Esophagus (tissue), 2 donors: ENCODE measurements at regions not wholly inside any gene's neighbourhood (a gene's known extent, or its start where the extent isn't known, plus 50 kb on each side); places are given as distances from the start of the nearest gene placed in this dataset.

ENCODE experiments used
- H3K27ac ChIP-seq, 2 donors: one replicate each; pipeline ENCODE4 v1.5.1; 2013; ENCODE audit warnings: low read depth in 2 of 2, mild to moderate bottlenecking in 2 of 2, inconsistent platforms in 1 of 2, low read length in 1 of 2, moderate library complexity in 1 of 2
- H3K27me3 ChIP-seq, 2 donors: one replicate each; pipeline ENCODE4 v1.6.1; 2013; ENCODE audit warnings: low read length in 2 of 2, control low read depth in 1 of 2, mild to moderate bottlenecking in 1 of 2; ENCODE audit not compliant: insufficient read depth in 2 of 2, control insufficient read depth in 1 of 2
- H3K36me3 ChIP-seq, 2 donors: one replicate each; pipeline ENCODE4 v1.6.1; 2013; ENCODE audit warnings: low read length in 1 of 2; ENCODE audit not compliant: control insufficient read depth in 2 of 2, insufficient read depth in 2 of 2
- H3K4me1 ChIP-seq, 2 donors: one replicate each; pipeline ENCODE4 v1.6.1; 2013; ENCODE audit warnings: low read length in 1 of 2; ENCODE audit not compliant: control insufficient read depth in 2 of 2, insufficient read depth in 2 of 2
- H3K4me3 ChIP-seq, 2 donors: one replicate each; pipeline ENCODE4 v1.5.1; 2013; ENCODE audit warnings: low read length in 2 of 2, mild to moderate bottlenecking in 2 of 2, low read depth in 1 of 2, moderate library complexity in 1 of 2
- H3K9me3 ChIP-seq, 2 donors: one replicate each; pipeline ENCODE4 v1.6.1; 2013; ENCODE audit warnings: mild to moderate bottlenecking in 2 of 2, low read depth in 1 of 2, low read length in 1 of 2, moderate library complexity in 1 of 2; ENCODE audit not compliant: control insufficient read depth in 2 of 2, insufficient read depth in 1 of 2
- WGBS, 2 donors: extraction: QIAGEN DNeasy Blood & Tissue Kit; methylation state at CpG; one replicate each; pipeline ENCODE4 v1.1.7; 2013; 5-methylcytosine and 5-hydroxymethylcytosine counted together
- donor health status: healthy with polysubstance abuse.
- donor health status: Bipolar disorder and iron deficiency.

GRCh38 chr3:127056976-127057375 lies 74.1 kb downstream of the PLXNA1 start:
- Histone ChIP-seq H3K9me3 (peaks cover 0 to 5% of the 10 kb centered on the region in 2 donors), H3K27me3 (no peaks in the 10 kb centered on the region), H3K27ac (no peak overlapping the region), H3K4me3 (no peak overlapping the region), H3K4me1 (peaks cover 4 to 6% of the 10 kb centered on the region in 2 donors), H3K36me3 (no peaks in the 10 kb centered on the region)
- 79 to 81% methylated on average over 2 of the region's 2 CpGs for WGBS, 2 donors

GRCh38 chr3:127059072-127059471 lies 76.2 kb downstream of the PLXNA1 start:
- no peaks in the 10 kb centered on the region for H3K36me3 ChIP-seq
- H3K4me1 ChIP-seq: no peaks in the 10 kb centered on the region
- H3K4me3 ChIP-seq: no peak overlapping the region
- peaks cover 0 to 5% of the 10 kb centered on the region in 2 donors for H3K9me3 ChIP-seq
- WGBS, 2 donors: 69 to 72% methylated on average over 4 of the region's 4 CpGs
- no peaks in the 10 kb centered on the region for H3K27me3 ChIP-seq
- H3K27ac ChIP-seq: no peak overlapping the region

DNA sequence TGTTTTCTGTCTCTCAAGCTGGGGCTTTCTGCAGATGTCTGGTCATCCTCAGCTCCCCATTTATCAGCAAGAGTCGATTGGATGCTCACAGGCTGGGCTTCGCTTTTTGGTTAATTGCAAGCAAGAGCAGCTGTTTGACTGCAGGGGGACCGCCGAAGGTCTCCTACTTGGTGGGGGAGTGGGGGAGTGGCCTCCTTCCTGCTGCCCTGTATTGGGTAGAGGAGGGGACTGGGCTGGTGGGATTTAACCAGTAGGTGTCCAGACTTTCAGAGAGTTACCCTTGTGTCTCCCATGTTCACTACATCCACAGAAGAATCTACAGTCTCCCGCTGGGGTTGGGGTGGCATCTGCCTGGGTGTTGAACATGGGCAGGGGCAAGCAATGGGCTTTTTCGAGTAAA lies 78.7 kb downstream of the PLXNA1 start:
- H3K36me3 ChIP-seq: no peaks in the 10 kb centered on the region
- peaks cover 0 to 5% of the 10 kb centered on the region in 2 donors for H3K4me1 ChIP-seq
- WGBS, 2 donors: 52 to 65% methylated on average over 6 of the region's 6 CpGs
- H3K27ac ChIP-seq: no peak overlapping the region
- peaks cover 0 to 2% of the 10 kb centered on the region in 2 donors for H3K9me3 ChIP-seq
- H3K4me3 ChIP-seq: no peak overlapping the region
- no peaks in the 10 kb centered on the region for H3K27me3 ChIP-seq

DNA sequence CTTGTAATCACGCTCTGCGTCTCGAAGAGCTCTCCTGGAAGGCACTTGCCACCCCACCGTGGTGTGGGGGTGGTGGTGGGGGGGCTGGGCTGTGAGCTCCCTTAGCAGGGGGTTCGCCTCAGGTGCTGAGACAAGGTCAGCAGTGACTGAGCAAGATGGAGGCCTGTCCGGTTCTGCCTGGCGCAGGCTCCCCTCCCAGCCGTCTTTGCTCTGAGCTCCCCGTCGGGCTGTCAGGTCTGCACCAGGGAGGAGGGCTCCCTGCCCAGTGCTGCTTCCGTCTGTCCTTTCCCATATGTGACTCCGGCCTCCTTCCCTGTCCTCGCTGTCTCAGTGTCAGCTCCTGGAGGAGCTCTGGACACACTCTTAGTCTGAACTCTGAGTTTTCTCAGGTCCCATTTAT lies 80.0 kb downstream of the PLXNA1 start:
- Histone ChIP-seq H3K4me3 (no peak overlapping the region), H3K27me3 (no peaks in the 10 kb centered on the region), H3K4me1 (peaks cover 0 to 5% of the 10 kb centered on the region in 2 donors), H3K27ac (no peak overlapping the region), H3K9me3 (no peaks in the 10 kb centered on the region), H3K36me3 (no peaks in the 10 kb centered on the region)
- 80 to 82% methylated on average over 13 of the region's 13 CpGs for WGBS, 2 donors

DNA sequence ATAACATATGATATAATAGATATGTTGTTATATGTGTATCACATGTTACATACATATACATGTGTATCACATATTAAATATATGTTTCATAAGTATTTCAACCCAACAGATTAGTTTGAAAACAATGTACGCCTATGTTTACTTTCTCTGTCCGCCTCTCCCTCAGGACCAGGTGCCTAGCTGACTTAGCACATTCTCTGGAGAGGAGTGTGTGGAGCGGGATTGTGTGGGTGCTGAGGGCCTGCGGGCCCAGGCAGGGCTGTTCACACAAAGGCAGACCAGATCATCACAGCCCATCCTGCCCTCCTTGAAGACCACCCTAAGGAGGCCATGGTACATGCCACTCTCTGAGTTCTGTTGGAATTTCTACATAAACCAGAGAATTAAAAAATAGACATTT lies 81.0 kb downstream of the PLXNA1 start:
- Histone ChIP-seq H3K4me3 (no peak overlapping the region), H3K36me3 (no peaks in the 10 kb centered on the region), H3K27me3 (no peaks in the 10 kb centered on the region), H3K9me3 (no peaks in the 10 kb centered on the region), H3K27ac (no peak overlapping the region), H3K4me1 (peaks cover 0 to 5% of the 10 kb centered on the region in 2 donors)
- 65 to 73% methylated on average over 4 of the region's 4 CpGs for WGBS, 2 donors

- Histone ChIP-seq H3K27me3 (no peaks in the 10 kb centered on the region), H3K9me3 (no peaks in the 10 kb centered on the region), H3K4me1 (peaks cover 0 to 5% of the 10 kb centered on the region in 2 donors), H3K4me3 (no peak overlapping the region), H3K36me3 (no peaks in the 10 kb centered on the region), H3K27ac (no peak overlapping the region)
- 86 to 91% methylated on average over 16 of the region's 16 CpGs for WGBS, 2 donors
Observed at GRCh38 chr3:127064391-127065137, 81.6 kb downstream of the PLXNA1 start.

GRCh38 chr3:127065138-127065427 lies 82.2 kb downstream of the PLXNA1 start:
- Histone ChIP-seq H3K27ac (no peak overlapping the region), H3K4me3 (no peak overlapping the region), H3K36me3 (no peaks in the 10 kb centered on the region), H3K4me1 (peaks cover 3 to 8% of the 10 kb centered on the region in 2 donors), H3K9me3 (no peaks in the 10 kb centered on the region), H3K27me3 (peaks cover 0 to 3% of the 10 kb centered on the region in 2 donors)
- WGBS, 2 donors: 71 to 77% methylated on average over 5 of the region's 5 CpGs

GRCh38 chr3:127065561-127066290 lies 82.8 kb downstream of the PLXNA1 start:
- Histone ChIP-seq H3K27me3 (peaks cover 0 to 3% of the 10 kb centered on the region in 2 donors), H3K27ac (no peak overlapping the region), H3K4me3 (no peak overlapping the region), H3K9me3 (no peaks in the 10 kb centered on the region), H3K4me1 (peaks cover 3 to 10% of the 10 kb centered on the region in 2 donors), H3K36me3 (no peaks in the 10 kb centered on the region)
- WGBS, 2 donors: 75 to 78% methylated on average over 17 of the region's 17 CpGs

DNA sequence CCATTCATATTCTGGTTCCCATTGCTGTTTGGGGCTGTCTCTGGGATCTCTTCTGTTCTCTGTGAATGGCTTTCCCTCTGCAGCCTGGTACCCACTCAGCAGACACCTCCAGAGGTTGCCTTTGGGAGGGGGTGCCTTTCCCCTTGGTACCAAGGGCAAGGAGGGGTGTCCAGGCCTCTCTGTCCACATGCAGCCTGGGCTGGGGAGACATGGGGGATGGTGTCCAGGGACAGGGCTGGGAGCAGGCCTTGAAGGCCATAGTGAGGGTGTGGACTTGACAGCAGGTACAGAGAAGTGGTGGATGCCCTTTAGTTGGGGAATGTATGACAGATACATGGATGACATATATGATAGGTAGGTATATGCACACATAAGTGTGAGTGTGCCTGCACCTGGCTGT lies 83.7 kb downstream of the PLXNA1 start:
- no peaks in the 10 kb centered on the region for H3K36me3 ChIP-seq
- H3K4me1 ChIP-seq: peaks cover 6 to 18% of the 10 kb centered on the region in 2 donors
- H3K27me3 ChIP-seq: peaks cover 0 to 3% of the 10 kb centered on the region in 2 donors

More for the DNA sequence above, 83.7 kb downstream of the PLXNA1 start:
- Histone ChIP-seq H3K9me3 (no peaks in the 10 kb centered on the region), H3K4me3 (no peak overlapping the region), H3K27ac (no peak overlapping the region)
